ENCODE measurements at regions not wholly inside any gene's neighbourhood (a gene's known extent, or its start where the extent isn't known, plus 50 kb on each side); places are given as distances from the start of the nearest gene placed in this dataset.

- Histone ChIP-seq H3K27me3 (ENCODE audit: control insufficient read depth, insufficient read depth, low read length) (no peaks in the 10 kb centered on the region), H3K27ac (ENCODE audit: low read depth, low read length) (no peak overlapping the region), H3K9me3 (ENCODE audit: control insufficient read depth, insufficient read depth, low read length) (peaks cover 3% of the 10 kb centered on the region), H3K4me1 (ENCODE audit: control insufficient read depth, insufficient read depth, low read length) (no peaks in the 10 kb centered on the region), H3K4me3 (ENCODE audit: low read depth, low read length) (no peak overlapping the region), H3K36me3 (ENCODE audit: control insufficient read depth, insufficient read depth, low read length) (no peaks in the 10 kb centered on the region)
- DNase-seq (ENCODE audit: low read depth in 4 of 6, low spot score in 6 of 6): no peak
- 100% methylated on average over 2 of the region's 4 CpGs for WGBS (ENCODE audit: insufficient coverage)
These were observed 116.9 kb upstream of the MPDZ start for GRCh38 chr9:13396418-13396817.

GRCh38 chr9:13395156-13395555, 115.7 kb upstream of the MPDZ start:
- Histone ChIP-seq H3K27me3 (ENCODE audit: control insufficient read depth, insufficient read depth, low read length) (no peaks in the 10 kb centered on the region), H3K36me3 (ENCODE audit: control insufficient read depth, insufficient read depth, low read length) (no peaks in the 10 kb centered on the region), H3K4me1 (ENCODE audit: control insufficient read depth, insufficient read depth, low read length) (no peaks in the 10 kb centered on the region), H3K27ac (ENCODE audit: low read depth, low read length) (no peak overlapping the region), H3K9me3 (ENCODE audit: control insufficient read depth, insufficient read depth, low read length) (peaks cover 8% of the 10 kb centered on the region), H3K4me3 (ENCODE audit: low read depth, low read length) (no peak overlapping the region)
- DNase-seq (ENCODE audit: low read depth in 4 of 6, low spot score in 6 of 6): no peak

- DNase-seq (ENCODE audit: low read depth in 4 of 6, low spot score in 6 of 6): no peak
- no peak overlapping the region for H3K4me3 ChIP-seq (ENCODE audit: low read depth, low read length)
- H3K4me1 ChIP-seq (ENCODE audit: control insufficient read depth, insufficient read depth, low read length): no peaks in the 10 kb centered on the region
- no peaks in the 10 kb centered on the region for H3K27me3 ChIP-seq (ENCODE audit: control insufficient read depth, insufficient read depth, low read length)
- H3K27ac ChIP-seq (ENCODE audit: low read depth, low read length): no peak overlapping the region
- H3K36me3 ChIP-seq (ENCODE audit: control insufficient read depth, insufficient read depth, low read length): no peaks in the 10 kb centered on the region
- H3K9me3 ChIP-seq (ENCODE audit: control insufficient read depth, insufficient read depth, low read length): peaks cover 14% of the 10 kb centered on the region
- WGBS (ENCODE audit: insufficient coverage): no CpG with 5 or more reads among the region's 1 CpG
These were observed 108.7 kb upstream of the MPDZ start for GRCh38 chr9:13388157-13388556.

- no CpG with 5 or more reads among the region's 3 CpGs for WGBS (ENCODE audit: insufficient coverage)
- no peaks in the 10 kb centered on the region for H3K27me3 ChIP-seq (ENCODE audit: control insufficient read depth, insufficient read depth, low read length)
- H3K4me3 ChIP-seq (ENCODE audit: low read depth, low read length): no peak overlapping the region
- DNase-seq (ENCODE audit: low read depth in 4 of 6, low spot score in 6 of 6): no peak
- H3K36me3 ChIP-seq (ENCODE audit: control insufficient read depth, insufficient read depth, low read length): no peaks in the 10 kb centered on the region
- no peaks in the 10 kb centered on the region for H3K4me1 ChIP-seq (ENCODE audit: control insufficient read depth, insufficient read depth, low read length)
- H3K9me3 ChIP-seq (ENCODE audit: control insufficient read depth, insufficient read depth, low read length): peaks cover 14% of the 10 kb centered on the region
- H3K27ac ChIP-seq (ENCODE audit: low read depth, low read length): no peak overlapping the region
These were observed 108.2 kb upstream of the MPDZ start for GRCh38 chr9:13387734-13388067.

- Histone ChIP-seq H3K9me3 (ENCODE audit: control insufficient read depth, insufficient read depth, low read length) (peaks cover 14% of the 10 kb centered on the region), H3K27ac (ENCODE audit: low read depth, low read length) (no peak overlapping the region), H3K4me3 (ENCODE audit: low read depth, low read length) (no peak overlapping the region), H3K27me3 (ENCODE audit: control insufficient read depth, insufficient read depth, low read length) (no peaks in the 10 kb centered on the region), H3K4me1 (ENCODE audit: control insufficient read depth, insufficient read depth, low read length) (no peaks in the 10 kb centered on the region), H3K36me3 (ENCODE audit: control insufficient read depth, insufficient read depth, low read length) (no peaks in the 10 kb centered on the region)
- WGBS (ENCODE audit: insufficient coverage): no CpG with 5 or more reads among the region's 4 CpGs
- DNase-seq (ENCODE audit: low read depth in 4 of 6, low spot score in 6 of 6): peak in 1 of 6 donors; percentile 49
These were observed 107.6 kb upstream of the MPDZ start for GRCh38 chr9:13386935-13387733.

GRCh38 chr9:13386316-13386715, 106.8 kb upstream of the MPDZ start:
- Histone ChIP-seq H3K36me3 (ENCODE audit: control insufficient read depth, insufficient read depth, low read length) (no peaks in the 10 kb centered on the region), H3K27me3 (ENCODE audit: control insufficient read depth, insufficient read depth, low read length) (no peaks in the 10 kb centered on the region), H3K4me1 (ENCODE audit: control insufficient read depth, insufficient read depth, low read length) (no peaks in the 10 kb centered on the region), H3K4me3 (ENCODE audit: low read depth, low read length) (no peak overlapping the region), H3K27ac (ENCODE audit: low read depth, low read length) (no peak overlapping the region), H3K9me3 (ENCODE audit: control insufficient read depth, insufficient read depth, low read length) (peaks cover 10% of the 10 kb centered on the region)
- WGBS (ENCODE audit: insufficient coverage): no CpG with 5 or more reads among the region's 2 CpGs
- no peak for DNase-seq (ENCODE audit: low read depth in 4 of 6, low spot score in 6 of 6)

DNA sequence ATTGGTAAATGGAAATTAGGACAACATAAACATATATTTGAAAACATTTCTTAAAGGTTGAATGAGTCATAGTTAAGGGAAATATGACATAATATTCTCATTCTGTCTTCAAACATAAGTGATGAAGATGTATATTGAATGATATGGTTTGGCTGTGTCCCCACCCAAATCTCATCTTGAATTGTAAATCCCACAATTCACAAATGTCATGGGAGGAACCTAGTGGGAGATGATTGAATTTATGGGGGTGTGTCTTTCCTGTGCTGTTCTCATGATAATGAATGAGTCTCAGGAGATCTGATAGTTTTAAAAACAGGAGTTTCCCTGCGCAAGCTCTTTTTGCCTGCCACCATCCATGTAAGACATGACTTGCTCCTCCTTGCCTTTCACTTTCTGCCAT, 104.4 kb upstream of the MPDZ start:
- Histone ChIP-seq H3K36me3 (ENCODE audit: control insufficient read depth, insufficient read depth, low read length) (no peaks in the 10 kb centered on the region), H3K27ac (ENCODE audit: low read depth, low read length) (no peak overlapping the region), H3K27me3 (ENCODE audit: control insufficient read depth, insufficient read depth, low read length) (no peaks in the 10 kb centered on the region), H3K4me1 (ENCODE audit: control insufficient read depth, insufficient read depth, low read length) (no peaks in the 10 kb centered on the region), H3K4me3 (ENCODE audit: low read depth, low read length) (no peak overlapping the region), H3K9me3 (ENCODE audit: control insufficient read depth, insufficient read depth, low read length) (peaks cover 3% of the 10 kb centered on the region)
- 100% methylated on average over 1 of the region's 1 CpG for WGBS (ENCODE audit: insufficient coverage)
- DNase-seq (ENCODE audit: low read depth in 4 of 6, low spot score in 6 of 6): no peak

DNA sequence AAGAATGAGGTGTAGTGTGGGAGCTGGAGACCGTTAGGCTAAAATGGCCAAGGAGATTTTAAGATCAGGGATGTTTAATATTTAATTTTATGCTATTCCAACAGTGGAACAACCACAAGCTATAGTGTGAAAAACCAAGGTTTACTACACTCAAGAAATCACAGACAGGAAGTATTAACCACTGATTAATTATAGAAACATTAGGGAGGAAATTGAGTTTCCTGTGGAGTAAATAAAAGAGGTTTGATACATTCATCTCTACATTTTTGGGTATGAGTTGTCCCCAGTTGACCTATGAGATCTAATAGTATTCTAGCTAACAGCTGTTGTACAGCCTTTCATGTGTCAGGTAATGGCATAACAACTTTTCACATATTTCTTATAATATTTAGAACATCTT, 103.7 kb upstream of the MPDZ start:
- Histone ChIP-seq H3K36me3 (ENCODE audit: control insufficient read depth, insufficient read depth, low read length) (no peaks in the 10 kb centered on the region), H3K27me3 (ENCODE audit: control insufficient read depth, insufficient read depth, low read length) (no peaks in the 10 kb centered on the region), H3K4me1 (ENCODE audit: control insufficient read depth, insufficient read depth, low read length) (no peaks in the 10 kb centered on the region), H3K9me3 (ENCODE audit: control insufficient read depth, insufficient read depth, low read length) (peaks cover 3% of the 10 kb centered on the region), H3K27ac (ENCODE audit: low read depth, low read length) (no peak overlapping the region), H3K4me3 (ENCODE audit: low read depth, low read length) (no peak overlapping the region)
- DNase-seq (ENCODE audit: low read depth in 4 of 6, low spot score in 6 of 6): no peak
- WGBS (ENCODE audit: insufficient coverage): no CpG with 5 or more reads among the region's 1 CpG

- Histone ChIP-seq H3K9me3 (ENCODE audit: control insufficient read depth, insufficient read depth, low read length) (peaks cover 3% of the 10 kb centered on the region), H3K4me1 (ENCODE audit: control insufficient read depth, insufficient read depth, low read length) (no peaks in the 10 kb centered on the region), H3K27me3 (ENCODE audit: control insufficient read depth, insufficient read depth, low read length) (no peaks in the 10 kb centered on the region), H3K4me3 (ENCODE audit: low read depth, low read length) (no peak overlapping the region), H3K27ac (ENCODE audit: low read depth, low read length) (no peak overlapping the region), H3K36me3 (ENCODE audit: control insufficient read depth, insufficient read depth, low read length) (no peaks in the 10 kb centered on the region)
- no peak for DNase-seq (ENCODE audit: low read depth in 4 of 6, low spot score in 6 of 6)
- no CpG with 5 or more reads among the region's 5 CpGs for WGBS (ENCODE audit: insufficient coverage)
These were observed 103.1 kb upstream of the MPDZ start for GRCh38 chr9:13382595-13382994.

- Histone ChIP-seq H3K9me3 (ENCODE audit: control insufficient read depth, insufficient read depth, low read length) (peaks cover 3% of the 10 kb centered on the region), H3K27me3 (ENCODE audit: control insufficient read depth, insufficient read depth, low read length) (no peaks in the 10 kb centered on the region), H3K27ac (ENCODE audit: low read depth, low read length) (no peak overlapping the region), H3K4me1 (ENCODE audit: control insufficient read depth, insufficient read depth, low read length) (no peaks in the 10 kb centered on the region), H3K4me3 (ENCODE audit: low read depth, low read length) (no peak overlapping the region), H3K36me3 (ENCODE audit: control insufficient read depth, insufficient read depth, low read length) (no peaks in the 10 kb centered on the region)
- DNase-seq (ENCODE audit: low read depth in 4 of 6, low spot score in 6 of 6): no peak
- 85% methylated on average over 3 of the region's 3 CpGs for WGBS (ENCODE audit: insufficient coverage)
These were observed 101.4 kb upstream of the MPDZ start for GRCh38 chr9:13380903-13381302.

Measured in spinal cord (tissue), 9 donors.